Pancreas (tissue), 10 donors: ENCODE measurements at regions not wholly inside any gene's neighbourhood (a gene's known extent, or its start where the extent isn't known, plus 50 kb on each side); places are given as distances from the start of the nearest gene placed in this dataset.

Experiments
- ATAC-seq, 4 donors: fragments of 200-7000 bp; cut with Tn5 transposase; one replicate each; pipeline versions ENCODE4 v1.8.0 to v1.9.1; 2020; ENCODE audit warnings: mild to moderate bottlenecking in 4 of 4, moderate library complexity in 4 of 4
- DNase-seq, 6 donors: peaks; one replicate each; pipeline ENCODE4 v3.0.0-alpha.2; 2020
- FAIRE-seq: peaks from 2 replicates; lab custom pipeline; 2012; peaks lifted over from hg19 to GRCh38; lab: Jason Lieb, UNC
- H3K27ac ChIP-seq, 4 donors: fragments of 200-600 bp; sonication (generic); 1 replicate in 3 of 4; 2 replicates in 1 of 4; pipeline versions ENCODE4 v1.5.0 to v1.8.0; 2020
- H3K27me3 ChIP-seq, 4 donors: fragments of 200-600 bp; one replicate each; pipeline ENCODE4 v1.8.0; 2021
- H3K36me3 ChIP-seq, 3 donors: fragments of 200-600 bp; sonication (generic) in 1 of 3; one replicate each; pipeline versions ENCODE4 v1.5.0 to v1.8.0; 2020 to 2021
- H3K4me1 ChIP-seq, 3 donors: fragments of 200-600 bp; one replicate each; pipeline ENCODE4 v1.8.0; 2021
- H3K4me3 ChIP-seq, 4 donors: fragments of 200-600 bp; sonication (generic) in 2 of 4; one replicate each; pipeline versions ENCODE4 v1.5.0 to v1.8.0; 2020 to 2021
- H3K9me3 ChIP-seq, 4 donors: fragments of 200-600 bp; one replicate each; pipeline ENCODE4 v1.8.0; 2021
- WGBS, 2 donors: extraction: QIAGEN DNeasy Blood & Tissue Kit; methylation state at CpG; one replicate each; pipeline ENCODE4 v1.1.7; 2013; 5-methylcytosine and 5-hydroxymethylcytosine counted together
- intact Hi-C, 3 donors: fragments of 100-400 bp; cut with DNase I; formaldehyde crosslinking; loops; one replicate each; pipeline versions ENCODE4 v1.11.1 to v1.14.2; 2022
- TF ChIP-seq, protein P1 (sequence below), 4 donors: fragments of 200-600 bp; sonication (generic) in 3 of 4; IDR thresholded peaks; one replicate each; pipeline versions ENCODE4 v1.5.0 to v1.8.0; 2021; ENCODE audit warnings: antibody characterized with exemption in 4 of 4
- donor health status: healthy with polysubstance abuse.
- donor health status: DM: no; HTN: no; CAD: no; lungs with moderate emphysema.
- donor health status: DM: no; HTN: no; CAD: no.
- donor health status: control.
- donor health status: control.
- donor health status: Bipolar disorder and iron deficiency.
- donor health status: DM: yes; HTN: yes; CAD: no.
- donor health status: DM: no; HTN: no; CAD: no.
- donor health status: DM: no; HTN: no; CAD: no.
- donor health status: DM: yes; HTN: yes; CAD: no.

- FAIRE-seq: no peak
- no peak for DNase-seq
- WGBS, 2 donors: 72 to 77% methylated on average over 9 of the region's 9 CpGs
- no peak overlapping the region for H3K4me3 ChIP-seq
- TF ChIP-seq, protein P1, sequence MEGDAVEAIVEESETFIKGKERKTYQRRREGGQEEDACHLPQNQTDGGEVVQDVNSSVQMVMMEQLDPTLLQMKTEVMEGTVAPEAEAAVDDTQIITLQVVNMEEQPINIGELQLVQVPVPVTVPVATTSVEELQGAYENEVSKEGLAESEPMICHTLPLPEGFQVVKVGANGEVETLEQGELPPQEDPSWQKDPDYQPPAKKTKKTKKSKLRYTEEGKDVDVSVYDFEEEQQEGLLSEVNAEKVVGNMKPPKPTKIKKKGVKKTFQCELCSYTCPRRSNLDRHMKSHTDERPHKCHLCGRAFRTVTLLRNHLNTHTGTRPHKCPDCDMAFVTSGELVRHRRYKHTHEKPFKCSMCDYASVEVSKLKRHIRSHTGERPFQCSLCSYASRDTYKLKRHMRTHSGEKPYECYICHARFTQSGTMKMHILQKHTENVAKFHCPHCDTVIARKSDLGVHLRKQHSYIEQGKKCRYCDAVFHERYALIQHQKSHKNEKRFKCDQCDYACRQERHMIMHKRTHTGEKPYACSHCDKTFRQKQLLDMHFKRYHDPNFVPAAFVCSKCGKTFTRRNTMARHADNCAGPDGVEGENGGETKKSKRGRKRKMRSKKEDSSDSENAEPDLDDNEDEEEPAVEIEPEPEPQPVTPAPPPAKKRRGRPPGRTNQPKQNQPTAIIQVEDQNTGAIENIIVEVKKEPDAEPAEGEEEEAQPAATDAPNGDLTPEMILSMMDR (IDR thresholded peaks at IDR 0.05): no peak
- ATAC-seq: no peak
- H3K4me1 ChIP-seq: no peaks in the 10 kb centered on the region
- H3K27ac ChIP-seq: no peak overlapping the region
- intact Hi-C loops: no loop called here
- H3K36me3 ChIP-seq: no peaks in the 10 kb centered on the region
- H3K27me3 ChIP-seq: no peaks in the 10 kb centered on the region
- no peaks in the 10 kb centered on the region for H3K9me3 ChIP-seq
These were observed 228.9 kb upstream of the PRKD1 start for GRCh38 chr14:30156571-30156970.

DNA sequence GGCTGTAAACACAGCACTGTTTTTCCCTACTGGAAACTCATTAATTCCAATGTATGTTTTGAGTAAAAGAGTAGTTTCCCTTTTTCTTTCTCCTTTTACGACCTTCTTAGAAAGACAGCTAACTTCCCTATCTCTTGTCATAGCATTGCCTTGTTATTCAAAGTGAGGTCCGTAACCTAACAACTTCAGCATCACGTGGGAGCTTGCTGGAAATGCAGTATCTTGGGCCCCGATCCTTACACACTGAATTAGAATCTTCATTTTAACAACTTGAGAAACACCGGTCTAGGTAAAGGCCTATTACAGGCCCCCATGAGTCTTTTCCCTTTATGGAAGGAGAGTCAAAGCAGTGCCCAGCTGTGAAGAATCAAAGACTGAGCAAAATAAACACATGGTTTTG lies 230.7 kb upstream of the PRKD1 start:
- WGBS, 2 donors: 64 to 71% methylated on average over 5 of the region's 5 CpGs
- DNase-seq: no peak
- intact Hi-C loops: no loop called here
- Histone ChIP-seq H3K36me3 (no peaks in the 10 kb centered on the region), H3K27me3 (no peaks in the 10 kb centered on the region), H3K9me3 (no peaks in the 10 kb centered on the region), H3K27ac (no peak overlapping the region), H3K4me3 (no peak overlapping the region), H3K4me1 (no peaks in the 10 kb centered on the region)
- no peak for FAIRE-seq
- TF ChIP-seq, protein P1 (IDR thresholded peaks at IDR 0.05): no peak
- no peak for ATAC-seq

DNA sequence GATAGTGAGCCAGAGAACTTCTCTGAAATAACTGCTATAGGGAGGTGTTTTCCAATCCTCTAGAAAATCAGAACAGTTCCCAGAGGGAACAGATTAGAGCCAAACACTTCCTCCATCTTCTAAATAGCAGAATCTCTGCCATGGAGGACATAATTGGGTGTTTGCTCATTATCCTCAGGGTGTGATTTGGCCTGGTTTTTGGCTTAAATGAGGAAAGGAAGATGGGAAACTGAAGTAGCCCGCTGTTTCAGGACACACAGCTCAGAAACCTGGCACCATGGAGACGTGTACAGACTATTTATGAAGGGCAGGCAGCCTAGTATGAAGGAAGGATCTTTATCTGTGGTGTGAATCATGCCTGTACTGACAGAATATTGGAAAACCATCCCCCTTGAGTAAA lies 231.7 kb upstream of the PRKD1 start:
- FAIRE-seq (no peak), DNase-seq (no peak), ATAC-seq (no peak)
- Histone ChIP-seq H3K27me3 (no peaks in the 10 kb centered on the region), H3K4me3 (no peak overlapping the region), H3K27ac (no peak overlapping the region), H3K9me3 (no peaks in the 10 kb centered on the region), H3K4me1 (no peaks in the 10 kb centered on the region), H3K36me3 (no peaks in the 10 kb centered on the region)
- intact Hi-C loops: no loop called here
- TF ChIP-seq, protein P1 (IDR thresholded peaks at IDR 0.05): no peak
- WGBS, 2 donors: 66 to 70% methylated on average over 2 of the region's 2 CpGs

DNA sequence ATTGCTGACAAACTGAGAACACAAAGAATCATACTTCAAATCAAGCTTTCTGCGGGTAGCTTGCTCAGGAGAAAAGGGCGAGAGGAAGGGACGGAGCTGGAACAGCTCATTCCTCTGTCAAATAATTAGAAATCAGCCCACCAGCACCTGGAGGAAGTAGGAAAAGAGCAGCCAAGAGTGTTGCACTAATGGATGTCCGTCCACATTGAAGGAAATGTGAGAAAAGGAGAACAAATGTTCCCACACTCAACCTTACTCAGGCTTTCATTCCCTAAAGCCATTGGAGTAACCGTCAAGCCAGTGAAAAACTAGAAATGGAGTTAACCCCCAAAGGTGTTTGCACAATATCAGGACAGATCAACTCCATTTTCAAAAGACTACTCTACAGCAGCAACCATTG lies 233.0 kb upstream of the PRKD1 start:
- Histone ChIP-seq H3K27ac (no peak overlapping the region), H3K36me3 (no peaks in the 10 kb centered on the region), H3K4me3 (no peak overlapping the region), H3K9me3 (no peaks in the 10 kb centered on the region), H3K27me3 (no peaks in the 10 kb centered on the region), H3K4me1 (no peaks in the 10 kb centered on the region)
- 56 to 63% methylated on average over 5 of the region's 5 CpGs for WGBS, 2 donors
- no peak for ATAC-seq
- intact Hi-C loops: no loop called here
- DNase-seq: no peak
- no peak for FAIRE-seq
- TF ChIP-seq, protein P1 (IDR thresholded peaks at IDR 0.05): no peak

GRCh38 chr14:30162066-30162465 lies 234.4 kb upstream of the PRKD1 start:
- TF ChIP-seq, protein P1 (IDR thresholded peaks at IDR 0.05): no peak
- ATAC-seq: no peak
- Histone ChIP-seq H3K27me3 (no peaks in the 10 kb centered on the region), H3K27ac (no peak overlapping the region), H3K4me1 (no peaks in the 10 kb centered on the region), H3K36me3 (no peaks in the 10 kb centered on the region), H3K4me3 (no peak overlapping the region), H3K9me3 (no peaks in the 10 kb centered on the region)
- no peak for FAIRE-seq
- WGBS, 2 donors: 26 to 36% methylated on average over 1 of the region's 1 CpG
- DNase-seq: no peak
- intact Hi-C loops: no loop called here
